ENCODE measurements at regions not wholly inside any gene's neighbourhood (a gene's known extent, or its start where the extent isn't known, plus 50 kb on each side); places are given as distances from the start of the nearest gene placed in this dataset.

DNA sequence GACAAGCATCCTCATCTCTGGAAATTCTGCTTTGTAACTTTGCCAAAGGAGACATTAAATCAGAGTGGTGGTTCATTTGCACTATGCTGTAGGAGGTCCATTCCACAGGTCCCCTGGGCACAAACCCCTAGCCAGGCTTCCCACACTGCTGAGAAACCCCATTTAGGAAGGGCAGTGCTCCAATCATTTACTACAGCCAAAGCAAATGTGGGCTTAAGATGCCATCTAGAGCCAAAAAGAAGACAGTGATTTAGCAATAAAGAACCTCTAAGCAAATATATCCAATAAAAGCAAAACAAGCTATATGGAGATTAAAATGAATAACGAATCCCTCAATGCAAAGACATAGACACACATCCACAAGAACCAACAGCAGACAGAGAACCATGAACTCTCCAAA, 129.0 kb upstream of the ALDH1B1 start:
- ATAC-seq (no peak), DNase-seq (no peak)
- TF ChIP-seq, protein P1, sequence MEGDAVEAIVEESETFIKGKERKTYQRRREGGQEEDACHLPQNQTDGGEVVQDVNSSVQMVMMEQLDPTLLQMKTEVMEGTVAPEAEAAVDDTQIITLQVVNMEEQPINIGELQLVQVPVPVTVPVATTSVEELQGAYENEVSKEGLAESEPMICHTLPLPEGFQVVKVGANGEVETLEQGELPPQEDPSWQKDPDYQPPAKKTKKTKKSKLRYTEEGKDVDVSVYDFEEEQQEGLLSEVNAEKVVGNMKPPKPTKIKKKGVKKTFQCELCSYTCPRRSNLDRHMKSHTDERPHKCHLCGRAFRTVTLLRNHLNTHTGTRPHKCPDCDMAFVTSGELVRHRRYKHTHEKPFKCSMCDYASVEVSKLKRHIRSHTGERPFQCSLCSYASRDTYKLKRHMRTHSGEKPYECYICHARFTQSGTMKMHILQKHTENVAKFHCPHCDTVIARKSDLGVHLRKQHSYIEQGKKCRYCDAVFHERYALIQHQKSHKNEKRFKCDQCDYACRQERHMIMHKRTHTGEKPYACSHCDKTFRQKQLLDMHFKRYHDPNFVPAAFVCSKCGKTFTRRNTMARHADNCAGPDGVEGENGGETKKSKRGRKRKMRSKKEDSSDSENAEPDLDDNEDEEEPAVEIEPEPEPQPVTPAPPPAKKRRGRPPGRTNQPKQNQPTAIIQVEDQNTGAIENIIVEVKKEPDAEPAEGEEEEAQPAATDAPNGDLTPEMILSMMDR (IDR thresholded peaks at IDR 0.05): no peak

DNA sequence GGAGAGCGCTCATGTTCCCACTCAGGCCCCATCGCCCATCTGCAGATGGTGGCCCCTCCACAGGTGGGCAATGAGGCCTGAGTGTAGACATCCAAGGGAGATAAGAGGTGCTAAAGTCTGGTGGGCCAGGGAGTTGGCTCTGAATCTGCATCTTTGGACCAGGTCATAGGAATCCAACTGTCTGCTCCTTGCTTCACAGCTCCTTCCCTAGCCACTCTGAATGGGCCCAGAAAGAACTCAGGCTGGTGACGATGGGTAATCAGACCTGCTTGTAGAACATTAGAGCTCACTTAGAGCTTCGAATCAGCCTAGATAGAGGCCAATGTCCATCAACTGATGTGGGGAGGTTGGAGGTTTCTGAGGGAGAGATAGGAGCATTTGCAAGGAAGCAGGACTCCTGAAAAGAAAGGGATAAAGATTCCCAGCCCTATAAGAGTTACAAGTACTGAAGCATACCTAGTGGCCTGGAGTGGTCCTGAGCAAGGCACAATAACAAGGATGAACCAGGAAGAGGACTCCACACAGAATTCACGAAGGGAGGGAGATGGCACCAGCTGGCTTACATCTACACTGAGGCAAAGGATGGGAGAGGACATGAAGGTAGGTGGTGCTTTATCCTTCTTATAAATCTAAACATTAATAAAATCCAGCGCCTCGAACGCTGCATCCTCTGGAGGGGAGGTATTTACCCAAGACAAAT, 132.8 kb upstream of the ALDH1B1 start:
- no peak overlapping the region for H3K4me3 ChIP-seq
- H3K9me3 ChIP-seq: no peaks in the 10 kb centered on the region
- no peaks in the 10 kb centered on the region for H3K4me1 ChIP-seq (ENCODE audit: low read depth)
- H3K36me3 ChIP-seq (ENCODE audit: low read depth): no peaks in the 10 kb centered on the region
- DNase-seq (no peak), ATAC-seq (no peak)
- intact Hi-C loops (cut with DNase I, micrococcal nuclease): no loop called here
- TF ChIP-seq, protein P1 (IDR thresholded peaks at IDR 0.05): no peak

More for the DNA sequence above, 129.0 kb upstream of the ALDH1B1 start:
- H3K9me3 ChIP-seq: peaks cover 6% of the 10 kb centered on the region
- H3K4me3 ChIP-seq: no peak overlapping the region
- intact Hi-C loops (cut with DNase I, micrococcal nuclease): no loop called here
- H3K36me3 ChIP-seq (ENCODE audit: low read depth): no peaks in the 10 kb centered on the region
- no peaks in the 10 kb centered on the region for H3K4me1 ChIP-seq (ENCODE audit: low read depth)

DNA sequence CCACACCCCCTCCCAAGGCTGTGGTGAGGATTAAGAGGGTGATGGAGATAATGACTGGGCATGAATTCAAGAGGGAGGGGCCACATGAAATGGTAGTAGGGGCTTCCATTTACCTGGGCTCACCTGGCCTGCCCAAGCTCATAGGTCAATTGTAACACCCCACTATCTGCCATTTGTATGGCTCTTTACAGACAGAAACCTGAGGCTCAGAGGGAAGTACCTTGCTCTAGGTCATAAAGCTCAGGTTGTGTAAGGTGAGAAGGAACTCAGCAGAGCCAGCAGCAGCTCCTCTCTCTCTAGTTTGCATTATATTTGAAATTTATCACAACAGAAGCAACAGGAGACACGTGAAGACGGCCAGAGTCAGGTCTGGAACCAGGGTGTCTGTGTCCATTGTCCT, 133.4 kb upstream of the ALDH1B1 start:
- TF ChIP-seq, protein P1 (IDR thresholded peaks at IDR 0.05): no peak
- Histone ChIP-seq H3K4me3 (no peak overlapping the region), H3K9me3 (no peaks in the 10 kb centered on the region), H3K36me3 (ENCODE audit: low read depth) (no peaks in the 10 kb centered on the region), H3K4me1 (ENCODE audit: low read depth) (no peaks in the 10 kb centered on the region)
- intact Hi-C loops (cut with DNase I, micrococcal nuclease): no loop called here
- ATAC-seq (no peak), DNase-seq (no peak)

DNA sequence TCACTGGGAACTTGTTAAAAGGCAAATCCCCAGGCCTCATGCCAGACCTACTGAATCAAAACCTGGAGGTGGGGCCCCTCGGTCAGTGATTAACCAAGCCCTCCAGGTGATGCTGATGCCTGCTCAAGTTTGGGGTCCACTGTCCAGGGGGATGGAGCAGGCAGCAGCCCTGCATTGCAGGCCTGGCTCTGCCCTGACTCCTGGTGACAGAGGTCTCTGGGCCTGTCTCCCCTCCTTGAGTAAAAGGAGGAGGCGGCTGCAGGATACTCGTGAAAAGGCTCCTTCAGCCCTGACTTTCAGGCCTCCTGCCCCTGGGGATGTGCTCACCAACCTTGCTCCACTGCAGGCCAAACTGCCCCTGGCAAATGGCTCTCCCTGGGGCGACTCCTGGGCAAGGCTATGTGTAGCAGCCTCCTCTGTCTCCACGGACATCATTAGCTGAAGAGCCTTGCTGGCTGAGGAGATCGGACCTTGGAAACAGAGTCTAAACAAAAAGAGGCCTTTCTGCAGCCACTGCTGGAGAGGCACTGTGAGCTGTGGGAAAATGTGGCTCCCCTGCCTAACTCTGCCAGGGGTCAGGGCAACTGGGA, 134.8 kb upstream of the ALDH1B1 start:
- TF ChIP-seq, protein P1 (IDR thresholded peaks at IDR 0.05): no peak
- intact Hi-C loops (cut with DNase I, micrococcal nuclease): no loop called here
- no peaks in the 10 kb centered on the region for H3K4me1 ChIP-seq (ENCODE audit: low read depth)
- no peaks in the 10 kb centered on the region for H3K9me3 ChIP-seq
- H3K4me3 ChIP-seq: no peak overlapping the region
- no peaks in the 10 kb centered on the region for H3K36me3 ChIP-seq (ENCODE audit: low read depth)
- no peak for DNase-seq
- ATAC-seq: no peak

DNA sequence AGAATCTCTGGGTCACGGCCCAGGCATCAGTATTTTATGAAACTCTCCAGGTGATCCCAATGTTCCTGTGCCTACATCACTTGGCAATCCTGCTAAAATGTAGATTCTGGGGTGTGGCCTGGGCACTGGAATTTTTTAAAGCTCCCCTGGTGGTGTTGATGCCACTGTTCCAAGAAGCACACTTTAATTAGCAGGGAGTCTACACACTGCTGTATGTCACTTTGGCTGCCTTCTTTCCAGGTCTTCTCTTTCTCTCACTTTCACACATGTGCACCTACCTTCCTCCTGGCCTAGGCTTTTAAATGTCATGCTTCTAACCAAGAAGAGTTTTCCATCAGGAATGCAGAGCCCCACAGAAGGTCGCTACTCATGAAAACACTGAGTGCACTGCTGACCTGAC, 136.0 kb upstream of the ALDH1B1 start:
- TF ChIP-seq, protein P1 (IDR thresholded peaks at IDR 0.05): no peak
- DNase-seq (no peak), ATAC-seq (no peak)
- no peaks in the 10 kb centered on the region for H3K4me1 ChIP-seq (ENCODE audit: low read depth)
- H3K36me3 ChIP-seq (ENCODE audit: low read depth): no peaks in the 10 kb centered on the region
- H3K9me3 ChIP-seq: no peaks in the 10 kb centered on the region
- no peak overlapping the region for H3K4me3 ChIP-seq
- intact Hi-C loops (cut with DNase I, micrococcal nuclease): no loop called here

All from mucosa of descending colon (tissue), 3 donors.